Ishikawa (cell line): ENCODE measurements at regions not wholly inside any gene's neighbourhood (a gene's known extent, or its start where the extent isn't known, plus 50 kb on each side); places are given as distances from the start of the nearest gene placed in this dataset.

Experiments used
- CEBPB ChIP-seq: IDR thresholded peaks from 2 replicates; pipeline ENCODE4 v1.6.1; 2012
- CREB1 ChIP-seq: IDR thresholded peaks from 2 replicates; pipeline ENCODE4 v1.6.1; 2012; ENCODE audit warnings: low read depth
- EGR1 ChIP-seq: IDR thresholded peaks from 2 replicates; pipeline ENCODE4 v1.6.1; 2012
- EP300 ChIP-seq: IDR thresholded peaks from 2 replicates; pipeline ENCODE4 v1.6.1; 2012; ENCODE audit warnings: borderline replicate concordance
- FOXM1 ChIP-seq: IDR thresholded peaks from 2 replicates; pipeline ENCODE4 v1.6.1; 2012; ENCODE audit warnings: low read depth, borderline replicate concordance
- NFIC ChIP-seq: IDR thresholded peaks from 2 replicates; pipeline ENCODE4 v1.6.1; 2012
- RAD21 ChIP-seq: IDR thresholded peaks from 2 replicates; pipeline ENCODE4 v1.6.1; 2012; ENCODE audit warnings: low read depth
- TAF1 ChIP-seq: IDR thresholded peaks from 2 replicates; pipeline ENCODE4 v1.6.1; 2012; ENCODE audit warnings: low read depth, mild to moderate bottlenecking
- TCF12 ChIP-seq: IDR thresholded peaks from 2 replicates; pipeline ENCODE4 v1.6.1; 2012; ENCODE audit warnings: low read depth
- TEAD4 ChIP-seq: IDR thresholded peaks from 2 replicates; pipeline ENCODE4 v1.6.1; 2012
- YY1 ChIP-seq: IDR thresholded peaks from 2 replicates; pipeline ENCODE4 v1.6.1; 2012; ENCODE audit warnings: low read depth
- ZBTB7A ChIP-seq: IDR thresholded peaks from 2 replicates; pipeline ENCODE4 v1.6.1; 2012; ENCODE audit warnings: low read depth
- TF ChIP-seq, protein P1 (sequence below): IDR thresholded peaks from 2 replicates; pipeline ENCODE4 v1.6.1; 2012
- TF ChIP-seq, protein P2 (sequence below): IDR thresholded peaks from 2 replicates; pipeline ENCODE4 v1.6.1; 2012
- TF ChIP-seq, protein P3 (sequence below): IDR thresholded peaks from 2 replicates; pipeline ENCODE4 v1.6.1; 2012; ENCODE audit warnings: low read depth, mild to moderate bottlenecking

DNA sequence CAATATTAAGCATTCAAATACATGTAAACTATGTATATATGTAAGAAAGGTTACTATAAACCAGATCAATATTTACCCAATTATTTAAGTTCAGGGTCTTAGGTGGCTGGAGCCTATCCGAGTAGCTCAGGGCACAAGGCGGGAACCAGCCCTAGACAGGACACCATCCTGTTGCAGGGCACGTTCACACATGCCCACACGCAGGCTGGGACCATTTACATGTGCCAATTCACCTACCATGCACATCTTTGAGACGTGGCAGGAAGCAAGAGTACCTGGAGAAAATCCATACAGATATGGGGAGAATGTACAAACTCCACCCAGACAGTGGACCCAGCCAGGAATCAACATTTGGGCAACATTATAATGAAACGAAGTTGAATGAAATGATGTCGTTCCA, 263.0 kb upstream of the E2F7 start:
- no peak for TF ChIP-seq ZBTB7A
- TF ChIP-seq CEBPB, result no peak
- TF ChIP-seq NFIC, result no peak
- TF ChIP-seq, protein P1, sequence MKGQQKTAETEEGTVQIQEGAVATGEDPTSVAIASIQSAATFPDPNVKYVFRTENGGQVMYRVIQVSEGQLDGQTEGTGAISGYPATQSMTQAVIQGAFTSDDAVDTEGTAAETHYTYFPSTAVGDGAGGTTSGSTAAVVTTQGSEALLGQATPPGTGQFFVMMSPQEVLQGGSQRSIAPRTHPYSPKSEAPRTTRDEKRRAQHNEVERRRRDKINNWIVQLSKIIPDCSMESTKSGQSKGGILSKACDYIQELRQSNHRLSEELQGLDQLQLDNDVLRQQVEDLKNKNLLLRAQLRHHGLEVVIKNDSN, result no peak
- TF ChIP-seq, protein P2, sequence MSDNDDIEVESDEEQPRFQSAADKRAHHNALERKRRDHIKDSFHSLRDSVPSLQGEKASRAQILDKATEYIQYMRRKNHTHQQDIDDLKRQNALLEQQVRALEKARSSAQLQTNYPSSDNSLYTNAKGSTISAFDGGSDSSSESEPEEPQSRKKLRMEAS, result no peak
- TF ChIP-seq RAD21, result no peak
- no peak for TF ChIP-seq TAF1
- TF ChIP-seq YY1, result no peak
- TF ChIP-seq TCF12, result no peak
- no peak for TF ChIP-seq CREB1
- TF ChIP-seq, protein P3, sequence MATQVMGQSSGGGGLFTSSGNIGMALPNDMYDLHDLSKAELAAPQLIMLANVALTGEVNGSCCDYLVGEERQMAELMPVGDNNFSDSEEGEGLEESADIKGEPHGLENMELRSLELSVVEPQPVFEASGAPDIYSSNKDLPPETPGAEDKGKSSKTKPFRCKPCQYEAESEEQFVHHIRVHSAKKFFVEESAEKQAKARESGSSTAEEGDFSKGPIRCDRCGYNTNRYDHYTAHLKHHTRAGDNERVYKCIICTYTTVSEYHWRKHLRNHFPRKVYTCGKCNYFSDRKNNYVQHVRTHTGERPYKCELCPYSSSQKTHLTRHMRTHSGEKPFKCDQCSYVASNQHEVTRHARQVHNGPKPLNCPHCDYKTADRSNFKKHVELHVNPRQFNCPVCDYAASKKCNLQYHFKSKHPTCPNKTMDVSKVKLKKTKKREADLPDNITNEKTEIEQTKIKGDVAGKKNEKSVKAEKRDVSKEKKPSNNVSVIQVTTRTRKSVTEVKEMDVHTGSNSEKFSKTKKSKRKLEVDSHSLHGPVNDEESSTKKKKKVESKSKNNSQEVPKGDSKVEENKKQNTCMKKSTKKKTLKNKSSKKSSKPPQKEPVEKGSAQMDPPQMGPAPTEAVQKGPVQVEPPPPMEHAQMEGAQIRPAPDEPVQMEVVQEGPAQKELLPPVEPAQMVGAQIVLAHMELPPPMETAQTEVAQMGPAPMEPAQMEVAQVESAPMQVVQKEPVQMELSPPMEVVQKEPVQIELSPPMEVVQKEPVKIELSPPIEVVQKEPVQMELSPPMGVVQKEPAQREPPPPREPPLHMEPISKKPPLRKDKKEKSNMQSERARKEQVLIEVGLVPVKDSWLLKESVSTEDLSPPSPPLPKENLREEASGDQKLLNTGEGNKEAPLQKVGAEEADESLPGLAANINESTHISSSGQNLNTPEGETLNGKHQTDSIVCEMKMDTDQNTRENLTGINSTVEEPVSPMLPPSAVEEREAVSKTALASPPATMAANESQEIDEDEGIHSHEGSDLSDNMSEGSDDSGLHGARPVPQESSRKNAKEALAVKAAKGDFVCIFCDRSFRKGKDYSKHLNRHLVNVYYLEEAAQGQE, result no peak
- TF ChIP-seq FOXM1, result no peak
- TF ChIP-seq TEAD4, result no peak
- TF ChIP-seq EGR1, result no peak
- TF ChIP-seq EP300, result no peak

DNA sequence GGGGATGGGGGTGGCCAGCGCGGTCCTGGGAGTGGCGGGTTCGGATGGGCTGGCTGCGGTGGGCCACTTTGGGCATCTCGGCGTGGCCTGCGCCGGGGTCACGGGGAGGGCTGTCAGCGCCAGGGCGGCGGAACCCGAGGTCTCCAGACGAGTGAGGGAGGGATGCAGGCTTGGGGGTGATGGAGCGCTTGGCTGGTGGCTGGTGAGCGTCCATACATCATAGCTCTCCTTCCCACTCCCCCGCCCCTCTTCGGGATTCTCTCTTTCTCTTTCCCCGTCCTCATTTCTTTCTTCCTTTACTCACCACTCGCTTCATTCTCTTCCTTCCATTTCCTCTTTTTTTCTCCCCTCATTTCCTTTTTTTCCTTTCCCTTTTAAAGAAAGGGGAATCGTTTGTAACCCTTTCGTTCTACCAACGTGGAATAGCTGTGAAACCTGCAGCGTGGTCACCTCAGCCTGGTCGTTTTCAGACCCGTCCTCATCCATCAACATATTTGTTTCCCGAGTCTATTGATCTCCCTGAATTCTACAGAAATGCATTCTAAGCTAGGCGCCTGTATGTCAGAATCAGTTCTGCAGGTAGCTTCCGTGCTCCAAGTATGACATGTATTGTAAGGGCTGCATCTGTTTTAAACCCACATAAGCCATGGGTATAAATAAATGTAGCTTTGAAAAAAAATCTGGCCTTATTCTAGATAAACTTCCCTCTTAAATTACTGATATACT, 260.3 kb upstream of the E2F7 start:
- TF ChIP-seq EP300 (no peak), CREB1 (no peak), YY1 (no peak), TAF1 (no peak), RAD21 (no peak), FOXM1 (no peak), ZBTB7A (no peak), TCF12 (no peak), NFIC (no peak), TEAD4 (no peak), CEBPB (no peak), EGR1 (no peak)
- TF ChIP-seq, protein P2, result no peak
- TF ChIP-seq, protein P1, result no peak
- TF ChIP-seq, protein P3, result no peak

DNA sequence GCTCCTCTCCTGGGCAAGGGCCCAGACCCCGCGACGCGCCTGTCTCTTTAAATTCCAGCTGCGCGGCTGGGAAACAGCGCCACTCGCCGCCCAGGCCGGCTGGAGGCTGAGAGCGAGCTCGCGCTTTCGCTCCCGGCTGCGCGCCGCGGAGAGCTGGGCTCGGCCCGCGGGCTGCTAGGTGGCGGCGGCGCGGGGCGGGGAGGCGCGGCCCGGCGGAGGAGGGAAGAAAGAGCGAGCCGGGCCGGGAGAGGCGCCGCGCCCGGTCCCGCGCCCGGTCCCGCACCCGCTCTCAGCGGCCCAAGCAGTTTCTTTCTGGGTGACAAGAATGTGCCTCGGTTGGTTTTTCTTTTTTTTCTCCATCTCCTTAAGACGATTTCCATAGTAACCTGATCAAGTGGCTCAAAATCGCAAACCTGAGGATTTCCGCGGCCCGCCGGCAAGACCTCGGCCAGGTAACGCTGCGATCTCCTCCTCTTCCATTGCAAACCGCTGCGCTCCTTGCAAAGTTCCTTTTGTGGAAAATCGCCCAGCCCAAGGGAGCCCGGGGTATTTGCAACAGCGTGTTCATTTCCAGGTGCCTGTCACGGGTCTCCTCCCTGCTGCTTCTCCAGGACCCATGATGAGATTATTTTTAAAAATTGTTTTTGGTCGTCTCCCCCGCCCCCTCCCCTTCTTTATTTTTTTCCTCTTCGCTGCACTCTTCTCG, 259.5 kb upstream of the E2F7 start:
- TF ChIP-seq TCF12 (no peak), RAD21 (peak; percentile 36; the same call in 1 of the 2 replicates)

DNA sequence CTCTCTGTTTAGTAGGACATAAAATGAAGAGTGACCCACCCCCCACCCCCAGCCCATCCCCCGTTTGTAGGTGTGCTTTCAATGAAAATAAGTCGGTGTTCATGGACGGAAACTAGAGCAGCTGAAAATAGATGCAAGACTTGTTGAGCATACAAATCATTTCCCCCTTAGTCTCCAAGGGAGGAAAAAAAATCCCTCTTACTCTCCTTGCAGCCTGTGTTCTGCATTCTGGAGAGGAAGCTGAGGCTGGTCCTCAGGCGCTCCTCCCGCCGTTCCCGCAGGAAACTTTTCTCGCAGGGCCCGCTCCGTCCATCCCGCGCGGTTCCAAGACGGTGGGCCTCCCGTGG, 259.0 kb upstream of the E2F7 start:
- TF ChIP-seq ZBTB7A (no peak), EP300 (no peak), EGR1 (no peak), TEAD4 (no peak), TAF1 (no peak), RAD21 (no peak), CREB1 (no peak), CEBPB (no peak)

DNA sequence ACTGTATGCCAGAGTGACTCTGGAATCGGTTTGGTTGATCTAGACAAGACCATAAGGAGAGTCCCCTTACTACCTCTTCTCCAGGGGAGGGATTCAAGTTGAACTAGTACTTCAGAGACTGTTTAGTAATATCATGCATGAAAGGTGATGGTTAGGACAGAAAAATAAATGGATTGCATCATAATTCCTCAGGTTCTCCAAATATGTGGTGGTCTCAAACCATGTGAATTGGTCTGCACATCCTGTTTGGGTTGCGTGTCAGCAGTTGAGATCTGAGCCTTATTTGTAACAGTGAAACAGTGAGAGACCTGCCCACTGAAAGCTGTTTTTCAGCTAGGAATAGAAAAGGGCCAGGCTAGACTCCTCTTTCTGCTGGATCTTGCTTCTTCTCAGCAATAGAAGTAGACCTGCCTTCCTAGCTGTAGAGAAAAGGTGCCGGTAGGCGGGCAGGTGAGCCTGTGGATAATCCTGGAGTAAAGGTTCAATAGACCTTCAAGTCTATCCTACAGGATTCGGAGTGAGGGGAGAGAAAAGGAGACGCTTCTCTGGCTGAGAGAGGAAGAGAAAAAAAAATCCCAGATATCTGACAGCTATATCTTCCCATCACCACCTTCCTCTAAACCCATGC, 258.5 kb upstream of the E2F7 start:
- TF ChIP-seq TCF12 (no peak), TEAD4 (no peak), CEBPB (no peak), CREB1 (no peak)
- TF ChIP-seq, protein P2, result no peak
